IMR-90 (cell line): ENCODE measurements at regions not wholly inside any gene's neighbourhood (a gene's known extent, or its start where the extent isn't known, plus 50 kb on each side); places are given as distances from the start of the nearest gene placed in this dataset.

Experiments
- BHLHE40 ChIP-seq: fragments of 150-350 bp; IDR thresholded peaks from 2 replicates; pipeline ENCODE4 v1.6.1; 2016; ENCODE audit warnings: mild to moderate bottlenecking, low read depth, low read length
- CEBPB ChIP-seq: IDR thresholded peaks from 2 replicates; pipeline ENCODE4 v1.6.1; 2012; ENCODE audit warnings: low read depth, low read length, improper control_type of control experiment
- MAZ ChIP-seq: IDR thresholded peaks from 2 replicates; pipeline ENCODE4 v1.6.1; 2012; ENCODE audit warnings: low read depth, mild to moderate bottlenecking, low read length, improper control_type of control experiment, moderate library complexity, borderline replicate concordance
- POLR2A ChIP-seq: IDR thresholded peaks from 2 replicates; pipeline ENCODE4 v1.6.1; 2012; ENCODE audit warnings: mild to moderate bottlenecking, low read depth, low read length
- RCOR1 ChIP-seq: IDR thresholded peaks from 2 replicates; pipeline ENCODE4 v1.6.1; 2012; ENCODE audit warnings: mild to moderate bottlenecking, low read length, improper control_type of control experiment; ENCODE audit not compliant: insufficient replicate concordance
- TF ChIP-seq, protein P1 (sequence below): conservative IDR thresholded peaks from 2 replicates; pipeline ENCODE4 v1.5.1; 2012; ENCODE audit warnings: mild to moderate bottlenecking, low read depth, low read length, improper control_type of control experiment
- TF ChIP-seq, protein P2 (sequence below): fragments of 150-350 bp; IDR thresholded peaks from 2 replicates; pipeline ENCODE4 v1.6.1; 2017; ENCODE audit warnings: mild to moderate bottlenecking, antibody characterized with exemption, low read length, low read depth

DNA sequence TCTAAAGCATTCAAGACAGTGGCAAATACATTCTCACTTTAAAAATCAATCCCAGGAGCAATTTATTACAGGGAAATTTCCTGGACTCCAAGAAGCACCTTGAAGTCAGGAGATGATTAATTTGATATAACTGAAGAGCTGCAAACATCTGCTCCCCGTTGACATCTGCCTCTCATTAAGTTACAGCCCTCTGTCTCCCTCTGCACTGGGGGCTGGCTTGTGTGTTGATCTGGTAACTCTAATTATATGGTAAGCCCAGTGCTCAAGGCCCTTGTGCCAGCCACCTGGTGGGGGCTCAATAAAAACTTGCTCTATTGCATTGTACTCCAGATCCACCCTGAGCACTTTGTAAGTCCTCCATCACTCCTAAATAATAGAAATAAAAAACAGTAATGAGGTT lies 131.1 kb upstream of the ZNF462 start:
- TF ChIP-seq POLR2A (no peak), CEBPB (no peak), MAZ (no peak), BHLHE40 (no peak), RCOR1 (no peak)
- TF ChIP-seq, protein P1, sequence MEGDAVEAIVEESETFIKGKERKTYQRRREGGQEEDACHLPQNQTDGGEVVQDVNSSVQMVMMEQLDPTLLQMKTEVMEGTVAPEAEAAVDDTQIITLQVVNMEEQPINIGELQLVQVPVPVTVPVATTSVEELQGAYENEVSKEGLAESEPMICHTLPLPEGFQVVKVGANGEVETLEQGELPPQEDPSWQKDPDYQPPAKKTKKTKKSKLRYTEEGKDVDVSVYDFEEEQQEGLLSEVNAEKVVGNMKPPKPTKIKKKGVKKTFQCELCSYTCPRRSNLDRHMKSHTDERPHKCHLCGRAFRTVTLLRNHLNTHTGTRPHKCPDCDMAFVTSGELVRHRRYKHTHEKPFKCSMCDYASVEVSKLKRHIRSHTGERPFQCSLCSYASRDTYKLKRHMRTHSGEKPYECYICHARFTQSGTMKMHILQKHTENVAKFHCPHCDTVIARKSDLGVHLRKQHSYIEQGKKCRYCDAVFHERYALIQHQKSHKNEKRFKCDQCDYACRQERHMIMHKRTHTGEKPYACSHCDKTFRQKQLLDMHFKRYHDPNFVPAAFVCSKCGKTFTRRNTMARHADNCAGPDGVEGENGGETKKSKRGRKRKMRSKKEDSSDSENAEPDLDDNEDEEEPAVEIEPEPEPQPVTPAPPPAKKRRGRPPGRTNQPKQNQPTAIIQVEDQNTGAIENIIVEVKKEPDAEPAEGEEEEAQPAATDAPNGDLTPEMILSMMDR, result no peak
- TF ChIP-seq, protein P2, sequence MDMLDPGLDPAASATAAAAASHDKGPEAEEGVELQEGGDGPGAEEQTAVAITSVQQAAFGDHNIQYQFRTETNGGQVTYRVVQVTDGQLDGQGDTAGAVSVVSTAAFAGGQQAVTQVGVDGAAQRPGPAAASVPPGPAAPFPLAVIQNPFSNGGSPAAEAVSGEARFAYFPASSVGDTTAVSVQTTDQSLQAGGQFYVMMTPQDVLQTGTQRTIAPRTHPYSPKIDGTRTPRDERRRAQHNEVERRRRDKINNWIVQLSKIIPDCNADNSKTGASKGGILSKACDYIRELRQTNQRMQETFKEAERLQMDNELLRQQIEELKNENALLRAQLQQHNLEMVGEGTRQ, result no peak
